Endothelial cell of hepatic sinusoid (primary cell): ENCODE measurements at regions not wholly inside any gene's neighbourhood (a gene's known extent, or its start where the extent isn't known, plus 50 kb on each side); places are given as distances from the start of the nearest gene placed in this dataset.

Source experiments
- in situ Hi-C: cut with HindIII; loops from 2 replicates; pipeline ENCODE4 v1.10.0; 2017; ENCODE audit warnings: low sequenced_read_pairs

GRCh38 chr13:50188696-50189095, 173.5 kb downstream of the KCNRG start:
- in situ Hi-C loops: no loop called here

- in situ Hi-C loops: no loop called here
Measured at GRCh38 chr13:50189450-50189849, 174.2 kb downstream of the KCNRG start.

GRCh38 chr13:50191004-50191403, 175.8 kb downstream of the KCNRG start:
- in situ Hi-C loops: no loop called here

GRCh38 chr13:50192272-50192813, 177.1 kb downstream of the KCNRG start:
- in situ Hi-C loops: no loop called here

GRCh38 chr13:50195045-50195444, 179.8 kb downstream of the KCNRG start:
- in situ Hi-C loops: no loop called here

GRCh38 chr13:50196118-50196517, 180.9 kb downstream of the KCNRG start:
- in situ Hi-C loops: no loop called here

- in situ Hi-C loops: no loop called here
Measured at GRCh38 chr13:50197705-50198104, 182.5 kb downstream of the KCNRG start.

- in situ Hi-C loops: no loop called here
Measured at GRCh38 chr13:50198508-50198907, 183.3 kb downstream of the KCNRG start.

GRCh38 chr13:50200569-50200968, 185.3 kb downstream of the KCNRG start:
- in situ Hi-C loops: no loop called here

- in situ Hi-C loops: no loop called here
Measured at GRCh38 chr13:50200988-50201387, 185.7 kb downstream of the KCNRG start.

GRCh38 chr13:50202485-50202884, 187.2 kb downstream of the KCNRG start:
- in situ Hi-C loops: no loop called here

GRCh38 chr13:50203256-50203941, 188.2 kb downstream of the KCNRG start:
- in situ Hi-C loops: no loop called here

GRCh38 chr13:50205581-50205980, 190.3 kb downstream of the KCNRG start:
- in situ Hi-C loops: no loop called here

GRCh38 chr13:50208826-50209335, 193.6 kb downstream of the KCNRG start:
- in situ Hi-C loops: no loop called here

- in situ Hi-C loops: no loop called here
Measured at GRCh38 chr13:50209631-50210030, 194.4 kb downstream of the KCNRG start.

GRCh38 chr13:50213526-50213925, 198.3 kb downstream of the KCNRG start:
- in situ Hi-C loops: no loop called here

GRCh38 chr13:50214514-50214913, 199.3 kb downstream of the KCNRG start:
- in situ Hi-C loops: no loop called here

GRCh38 chr13:50215399-50215798, 200.2 kb downstream of the KCNRG start:
- in situ Hi-C loops: no loop called here

- in situ Hi-C loops: no loop called here
Measured at GRCh38 chr13:50219743-50220142, 204.5 kb downstream of the KCNRG start.

GRCh38 chr13:50220938-50221337, 205.7 kb downstream of the KCNRG start:
- in situ Hi-C loops: no loop called here

GRCh38 chr13:50222569-50223332, 207.5 kb downstream of the KCNRG start:
- in situ Hi-C loops: no loop called here

GRCh38 chr13:50224534-50224933, 209.3 kb downstream of the KCNRG start:
- in situ Hi-C loops: no loop called here
